SK-N-SH (cell line): ENCODE measurements at regions not wholly inside any gene's neighbourhood (a gene's known extent, or its start where the extent isn't known, plus 50 kb on each side); places are given as distances from the start of the nearest gene placed in this dataset.

Experiments
- EP300 ChIP-seq, 2 experiments: IDR thresholded peaks; 2 replicates each; pipeline versions ENCODE4 v1.4.0 to v1.6.1; 2012; ENCODE audit warnings: borderline replicate concordance in 1 of 2, low read depth in 1 of 2, low read length in 1 of 2
- MAX ChIP-seq: IDR thresholded peaks from 2 replicates; pipeline ENCODE4 v1.4.0; 2012; ENCODE audit warnings: low read depth
- POLR2AphosphoS5 ChIP-seq: IDR thresholded peaks from 2 replicates; pipeline ENCODE4 v1.6.1; 2012; ENCODE audit warnings: low read depth, low read length
- TF ChIP-seq, protein P1 (sequence below): IDR thresholded peaks from 2 replicates; pipeline ENCODE4; 2012

GRCh38 chr2:81483254-81483653 is 1178.7 kb upstream of the LRRTM1 start:
- TF ChIP-seq, protein P1, sequence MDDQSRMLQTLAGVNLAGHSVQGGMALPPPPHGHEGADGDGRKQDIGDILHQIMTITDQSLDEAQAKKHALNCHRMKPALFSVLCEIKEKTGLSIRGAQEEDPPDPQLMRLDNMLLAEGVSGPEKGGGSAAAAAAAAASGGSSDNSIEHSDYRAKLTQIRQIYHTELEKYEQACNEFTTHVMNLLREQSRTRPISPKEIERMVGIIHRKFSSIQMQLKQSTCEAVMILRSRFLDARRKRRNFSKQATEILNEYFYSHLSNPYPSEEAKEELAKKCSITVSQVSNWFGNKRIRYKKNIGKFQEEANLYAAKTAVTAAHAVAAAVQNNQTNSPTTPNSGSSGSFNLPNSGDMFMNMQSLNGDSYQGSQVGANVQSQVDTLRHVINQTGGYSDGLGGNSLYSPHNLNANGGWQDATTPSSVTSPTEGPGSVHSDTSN: no peak
- TF ChIP-seq MAX (no peak), POLR2AphosphoS5 (no peak), EP300 (IDR thresholded peaks at IDR 0.05; ENCODE audit: borderline replicate concordance in 1 of 2, low read depth in 1 of 2, low read length in 1 of 2) (no peak)
